SK-N-SH treated with all-trans-retinoic acid at 6 μM for 48 hours (cell line): ENCODE measurements at regions not wholly inside any gene's neighbourhood (a gene's known extent, or its start where the extent isn't known, plus 50 kb on each side); places are given as distances from the start of the nearest gene placed in this dataset.

Experiments
- CSDC2 ChIP-seq: fragments of 250-450 bp; sonication (Bioruptor Pico); IDR thresholded peaks from 2 replicates; pipeline ENCODE4 v1.5.0; 2020; ENCODE audit warnings: mild to moderate bottlenecking, moderate library complexity
- OSR1 ChIP-seq: fragments of 250-450 bp; sonication (Bioruptor Pico); IDR thresholded peaks from 2 replicates; pipeline ENCODE4 v1.8.0; 2022; ENCODE audit warnings: moderate library complexity, mild to moderate bottlenecking, inconsistent platforms
- TCF4 ChIP-seq: fragments of 250-450 bp; sonication (Bioruptor Pico); IDR thresholded peaks from 2 replicates; pipeline ENCODE4 v1.8.0; 2021; ENCODE audit warnings: mild to moderate bottlenecking, moderate library complexity, borderline replicate concordance
- TF ChIP-seq, protein P1 (sequence below): fragments of 250-450 bp; sonication (Bioruptor Pico); IDR thresholded peaks from 2 replicates; pipeline ENCODE4 v1.8.0; 2021; ENCODE audit warnings: low read depth, mild to moderate bottlenecking, moderate library complexity, borderline replicate concordance

DNA sequence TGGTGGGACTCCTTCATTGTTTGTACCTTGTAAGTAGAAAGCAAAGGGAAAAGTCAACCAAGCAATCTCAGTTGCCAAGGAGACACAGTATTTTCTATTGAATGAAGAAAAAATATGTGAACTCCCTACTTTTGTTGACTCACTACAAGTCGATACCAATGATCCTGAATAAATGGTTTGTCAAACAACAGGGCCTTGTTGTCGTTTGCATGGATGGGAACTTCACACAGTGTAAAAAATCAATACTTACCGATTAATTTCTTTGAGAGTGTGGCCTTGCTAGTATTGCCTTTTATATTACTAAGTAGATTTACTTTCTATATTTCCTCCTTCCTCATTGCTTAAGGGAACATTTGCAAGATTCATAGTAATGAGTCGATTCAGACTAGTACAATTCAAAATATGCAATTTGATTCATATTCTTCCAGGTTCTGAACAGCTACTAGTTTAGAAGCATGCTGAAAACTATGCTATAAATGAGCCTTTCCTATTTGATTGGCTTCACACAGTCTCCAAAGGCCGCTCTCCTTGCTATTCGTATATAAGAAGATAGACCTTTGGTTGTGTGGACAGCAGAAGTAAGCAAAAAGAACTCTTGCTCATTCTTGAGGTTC is 108.0 kb downstream of the ZNF330 start:
- TF ChIP-seq TCF4 (CRISPR knock-in tag) (no peak), OSR1 (CRISPR knock-in tag) (no peak), CSDC2 (CRISPR knock-in tag) (no peak)
- TF ChIP-seq, protein P1, sequence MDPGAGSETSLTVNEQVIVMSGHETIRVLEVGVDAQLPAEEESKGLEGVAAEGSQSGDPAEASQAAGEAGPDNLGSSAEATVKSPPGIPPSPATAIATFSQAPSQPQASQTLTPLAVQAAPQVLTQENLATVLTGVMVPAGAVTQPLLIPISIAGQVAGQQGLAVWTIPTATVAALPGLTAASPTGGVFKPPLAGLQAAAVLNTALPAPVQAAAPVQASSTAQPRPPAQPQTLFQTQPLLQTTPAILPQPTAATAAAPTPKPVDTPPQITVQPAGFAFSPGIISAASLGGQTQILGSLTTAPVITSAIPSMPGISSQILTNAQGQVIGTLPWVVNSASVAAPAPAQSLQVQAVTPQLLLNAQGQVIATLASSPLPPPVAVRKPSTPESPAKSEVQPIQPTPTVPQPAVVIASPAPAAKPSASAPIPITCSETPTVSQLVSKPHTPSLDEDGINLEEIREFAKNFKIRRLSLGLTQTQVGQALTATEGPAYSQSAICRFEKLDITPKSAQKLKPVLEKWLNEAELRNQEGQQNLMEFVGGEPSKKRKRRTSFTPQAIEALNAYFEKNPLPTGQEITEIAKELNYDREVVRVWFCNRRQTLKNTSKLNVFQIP (CRISPR knock-in tag) = no peak
